Osteoblast (primary cell): ENCODE measurements at regions not wholly inside any gene's neighbourhood (a gene's known extent, or its start where the extent isn't known, plus 50 kb on each side); places are given as distances from the start of the nearest gene placed in this dataset.
A peak's percentile ranks its signal among the peaks of the same experiment; 100 is the strongest.

ENCODE experiments used
- DNase-seq: peaks from one replicate; pipeline ENCODE4 v3.0.0; 2011; ENCODE audit warnings: low spot score, mixed read lengths; ENCODE audit not compliant: insufficient read length; ENCODE audit errors: missing footprints
- H2AFZ ChIP-seq: 2 replicates; pipeline ENCODE4 v1.6.0; 2011; ENCODE audit warnings: mild to moderate bottlenecking, low read length
- H3K27ac ChIP-seq: 2 replicates; pipeline ENCODE4 v1.5.1; 2011; ENCODE audit warnings: mild to moderate bottlenecking, low read depth, low read length, moderate library complexity
- H3K27me3 ChIP-seq: 2 replicates; pipeline ENCODE4 v1.6.0; 2012; ENCODE audit warnings: mild to moderate bottlenecking, control low read depth, inconsistent platforms, low read length, moderate library complexity; ENCODE audit not compliant: insufficient read depth
- H3K36me3 ChIP-seq: 2 replicates; pipeline ENCODE4 v1.5.1; 2011; ENCODE audit warnings: mild to moderate bottlenecking, low read length, control low read depth, moderate library complexity; ENCODE audit not compliant: insufficient read depth
- H3K4me1 ChIP-seq: 2 replicates; pipeline ENCODE4 v1.5.1; 2011; ENCODE audit warnings: mild to moderate bottlenecking, low read length, control low read depth, moderate library complexity; ENCODE audit not compliant: insufficient read depth
- H3K4me2 ChIP-seq: 2 replicates; pipeline ENCODE4 v1.6.0; 2011; ENCODE audit warnings: mild to moderate bottlenecking, low read length; ENCODE audit not compliant: insufficient read depth
- H3K4me3 ChIP-seq: fragments of 200-600 bp; sonication (generic); 3 replicates; pipeline ENCODE4 v1.5.1; 2012; ENCODE audit warnings: mild to moderate bottlenecking, low read length, inconsistent platforms; ENCODE audit not compliant: insufficient read depth
- H3K79me2 ChIP-seq: 2 replicates; pipeline ENCODE4 v1.6.0; 2012; ENCODE audit warnings: mild to moderate bottlenecking, low read length, control low read depth, inconsistent platforms; ENCODE audit not compliant: insufficient read depth
- H3K9me3 ChIP-seq: 2 replicates; pipeline ENCODE4 v1.5.1; 2011; ENCODE audit warnings: low read depth, low read length, control low read depth
- H4K20me1 ChIP-seq: 2 replicates; pipeline ENCODE4 v1.6.0; 2012; ENCODE audit warnings: mild to moderate bottlenecking, low read length, control low read depth; ENCODE audit not compliant: insufficient read depth
- TF ChIP-seq, protein P1 (sequence below): IDR thresholded peaks from 2 replicates; pipeline ENCODE4 v1.5.1; 2011; ENCODE audit warnings: mild to moderate bottlenecking, low read depth, low read length, moderate library complexity; ENCODE audit errors: extremely low read depth

DNA sequence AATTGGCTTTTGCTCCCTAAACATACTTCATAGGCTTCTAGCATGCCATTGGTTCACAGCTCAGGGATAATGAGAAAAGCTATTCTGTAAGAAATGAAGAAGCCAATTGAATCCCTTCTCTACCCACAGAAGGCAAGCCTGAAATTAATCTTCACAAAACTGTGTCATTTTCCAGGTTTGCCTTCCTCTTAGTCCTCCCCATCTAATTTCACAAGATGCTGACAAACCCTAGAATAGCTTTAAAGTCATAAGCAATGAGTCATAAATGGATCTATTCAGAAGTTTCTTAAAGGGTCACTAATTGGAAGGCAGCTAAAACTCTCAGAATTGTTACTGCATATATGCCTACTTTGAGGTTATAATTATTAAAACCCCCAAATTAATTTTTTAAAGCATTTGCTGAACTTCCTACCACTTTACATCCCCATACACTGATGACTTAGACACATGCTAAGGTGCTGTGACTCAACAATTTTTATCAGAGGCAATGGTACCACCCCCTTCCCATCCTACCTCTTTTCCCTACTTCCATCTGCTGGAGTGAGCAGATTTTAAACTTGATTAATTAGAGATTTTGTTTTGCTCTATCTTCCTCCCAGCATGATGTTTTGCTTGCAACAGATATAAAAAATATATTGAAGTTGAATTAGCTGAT lies 51.3 kb upstream of the NABP1 start:
- peaks cover 17% of the 10 kb centered on the region for H3K4me1 ChIP-seq
- TF ChIP-seq, protein P1, sequence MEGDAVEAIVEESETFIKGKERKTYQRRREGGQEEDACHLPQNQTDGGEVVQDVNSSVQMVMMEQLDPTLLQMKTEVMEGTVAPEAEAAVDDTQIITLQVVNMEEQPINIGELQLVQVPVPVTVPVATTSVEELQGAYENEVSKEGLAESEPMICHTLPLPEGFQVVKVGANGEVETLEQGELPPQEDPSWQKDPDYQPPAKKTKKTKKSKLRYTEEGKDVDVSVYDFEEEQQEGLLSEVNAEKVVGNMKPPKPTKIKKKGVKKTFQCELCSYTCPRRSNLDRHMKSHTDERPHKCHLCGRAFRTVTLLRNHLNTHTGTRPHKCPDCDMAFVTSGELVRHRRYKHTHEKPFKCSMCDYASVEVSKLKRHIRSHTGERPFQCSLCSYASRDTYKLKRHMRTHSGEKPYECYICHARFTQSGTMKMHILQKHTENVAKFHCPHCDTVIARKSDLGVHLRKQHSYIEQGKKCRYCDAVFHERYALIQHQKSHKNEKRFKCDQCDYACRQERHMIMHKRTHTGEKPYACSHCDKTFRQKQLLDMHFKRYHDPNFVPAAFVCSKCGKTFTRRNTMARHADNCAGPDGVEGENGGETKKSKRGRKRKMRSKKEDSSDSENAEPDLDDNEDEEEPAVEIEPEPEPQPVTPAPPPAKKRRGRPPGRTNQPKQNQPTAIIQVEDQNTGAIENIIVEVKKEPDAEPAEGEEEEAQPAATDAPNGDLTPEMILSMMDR, result no peak

DNA sequence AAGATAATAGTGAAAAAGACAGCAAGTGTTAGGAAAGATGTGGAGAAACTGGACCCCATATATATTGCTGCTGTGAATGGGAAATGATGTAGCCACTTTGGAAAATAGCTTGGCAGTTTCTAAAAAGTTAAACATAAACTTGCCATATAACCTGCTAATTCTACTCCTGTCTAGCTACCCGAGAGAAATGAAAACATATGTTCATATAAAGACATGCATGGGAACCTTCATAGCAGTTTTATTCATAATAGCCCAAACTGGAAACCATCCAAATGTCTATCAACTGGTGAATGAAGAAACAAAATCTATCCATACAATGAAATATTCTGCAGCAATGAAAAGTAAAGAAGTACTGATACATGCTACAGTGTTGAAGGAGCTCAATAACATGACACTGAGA lies 50.4 kb upstream of the NABP1 start:
- TF ChIP-seq, protein P1, result no peak
- H3K4me2 ChIP-seq, result no peak overlapping the region
- DNase-seq, result no peak
- no peak overlapping the region for H3K27ac ChIP-seq
- no peaks in the 10 kb centered on the region for H3K27me3 ChIP-seq
- H2AFZ ChIP-seq, result no peak overlapping the region
- peaks cover 22% of the 10 kb centered on the region for H3K4me1 ChIP-seq
- no peak overlapping the region for H3K4me3 ChIP-seq
- no peaks in the 10 kb centered on the region for H4K20me1 ChIP-seq
- H3K9me3 ChIP-seq, result no peaks in the 10 kb centered on the region
- no peaks in the 10 kb centered on the region for H3K79me2 ChIP-seq
- H3K36me3 ChIP-seq, result no peaks in the 10 kb centered on the region

More for the DNA sequence above, 51.3 kb upstream of the NABP1 start:
- no peaks in the 10 kb centered on the region for H4K20me1 ChIP-seq
- H3K27ac ChIP-seq, result no peak overlapping the region
- H2AFZ ChIP-seq, result no peak overlapping the region
- H3K9me3 ChIP-seq, result no peaks in the 10 kb centered on the region
- H3K36me3 ChIP-seq, result no peaks in the 10 kb centered on the region
- H3K27me3 ChIP-seq, result no peaks in the 10 kb centered on the region
- H3K4me2 ChIP-seq, result no peak overlapping the region
- DNase-seq, result peak; percentile 2
- no peak overlapping the region for H3K4me3 ChIP-seq
- no peaks in the 10 kb centered on the region for H3K79me2 ChIP-seq
